NCI-H524 (cell line): ENCODE measurements at regions not wholly inside any gene's neighbourhood (a gene's known extent, or its start where the extent isn't known, plus 50 kb on each side); places are given as distances from the start of the nearest gene placed in this dataset.

Experiments used
- DNase-seq, 2 experiments: peaks; one replicate each; lab custom pipeline; 2025; lab: John Stamatoyannopoulos, UW

DNA sequence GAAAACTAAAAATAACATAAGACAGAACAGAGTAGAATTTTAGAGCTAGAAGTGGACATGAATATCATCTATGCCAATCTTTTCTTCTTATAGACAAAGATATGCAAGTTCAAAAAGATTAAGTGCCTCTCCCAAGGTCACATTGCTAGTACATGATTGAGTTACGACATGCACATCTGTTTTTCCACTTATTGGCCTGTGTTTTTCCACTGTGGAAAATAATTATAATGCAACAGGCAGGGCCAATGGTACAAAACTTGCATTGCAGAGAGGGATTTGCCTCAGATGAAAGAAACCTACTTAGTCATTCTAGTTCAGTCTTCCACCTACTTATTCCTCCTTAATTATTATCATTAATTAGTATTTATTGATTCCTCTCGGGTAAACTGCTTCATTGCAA is 407.8 kb upstream of the SGCD start:
- DNase-seq: peak in 1 of 2 experiments; percentile 29

DNA sequence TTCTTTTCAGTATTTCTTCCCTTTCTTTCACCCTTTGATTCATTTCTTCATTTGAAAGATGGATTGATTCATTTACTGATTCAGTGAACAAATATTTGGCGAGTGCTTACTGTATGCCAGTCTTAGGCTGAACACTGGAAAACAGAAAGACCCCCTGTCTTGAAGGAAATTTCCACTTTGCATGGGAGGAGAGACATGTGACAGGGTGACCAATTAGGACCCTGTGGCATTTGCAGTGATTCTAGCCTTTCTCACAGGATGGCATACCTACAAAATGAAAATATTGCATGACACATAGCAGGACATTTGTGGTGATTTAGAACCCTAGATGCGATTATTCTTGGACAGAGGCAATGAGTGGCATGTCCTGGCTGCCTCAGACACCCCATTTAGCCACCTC is 407.2 kb upstream of the SGCD start:
- no peak for DNase-seq

DNA sequence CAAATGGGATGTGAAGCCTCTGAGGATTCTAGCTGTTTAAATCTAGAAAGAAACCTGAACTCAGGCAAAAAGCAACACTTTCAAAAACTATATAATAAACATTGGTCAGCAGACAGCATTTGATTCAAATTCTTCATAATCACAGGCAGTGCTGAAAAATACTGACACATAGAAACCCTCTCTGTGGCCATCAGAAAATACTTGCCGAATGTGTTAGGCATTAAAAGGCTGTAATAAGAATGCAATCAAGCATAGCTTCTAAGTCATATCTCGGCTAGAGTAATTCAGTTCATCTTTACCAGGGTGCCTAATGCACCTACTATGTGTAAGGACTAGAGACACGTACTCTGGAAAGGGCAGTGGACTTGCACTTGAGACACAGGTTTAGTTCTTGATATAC is 405.3 kb upstream of the SGCD start:
- DNase-seq: no peak

DNA sequence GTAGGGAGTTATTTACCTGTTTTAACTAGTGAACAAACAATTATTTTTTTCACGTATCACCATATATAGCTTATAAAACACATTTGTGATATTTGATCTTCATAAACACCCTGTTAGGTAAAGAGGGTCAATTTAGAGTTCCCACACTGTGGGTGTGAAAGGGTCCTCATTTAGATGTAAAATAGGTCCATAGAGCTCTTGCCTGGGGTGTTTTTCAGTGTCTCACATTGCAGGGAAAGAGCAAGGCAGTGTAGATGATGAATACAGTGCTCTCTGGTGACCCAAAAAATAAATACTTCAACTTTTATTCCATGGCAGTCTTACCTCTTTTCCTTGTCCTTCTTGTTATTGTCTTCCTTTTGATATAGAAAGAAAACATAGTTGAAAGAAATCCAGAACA is 403.2 kb upstream of the SGCD start:
- DNase-seq: no peak

DNA sequence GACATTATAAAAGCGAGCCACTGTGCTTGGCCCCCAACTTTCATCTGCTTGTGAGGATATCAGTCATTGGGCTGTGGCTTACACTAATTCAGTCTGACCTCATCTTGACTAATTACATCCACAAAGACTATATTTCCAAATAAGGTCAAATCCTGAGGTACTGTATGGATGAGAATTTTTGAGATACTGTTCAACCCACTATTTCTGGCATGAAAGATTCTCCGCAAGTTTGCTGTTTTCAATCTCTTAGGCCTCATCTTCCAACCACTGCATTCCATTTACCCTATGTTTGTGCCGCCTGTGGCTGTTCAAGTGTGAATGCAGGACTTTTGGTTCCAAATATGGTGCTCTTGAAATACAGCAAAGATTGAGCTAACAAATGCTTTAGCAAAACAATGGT is 400.9 kb upstream of the SGCD start:
- no peak for DNase-seq

DNA sequence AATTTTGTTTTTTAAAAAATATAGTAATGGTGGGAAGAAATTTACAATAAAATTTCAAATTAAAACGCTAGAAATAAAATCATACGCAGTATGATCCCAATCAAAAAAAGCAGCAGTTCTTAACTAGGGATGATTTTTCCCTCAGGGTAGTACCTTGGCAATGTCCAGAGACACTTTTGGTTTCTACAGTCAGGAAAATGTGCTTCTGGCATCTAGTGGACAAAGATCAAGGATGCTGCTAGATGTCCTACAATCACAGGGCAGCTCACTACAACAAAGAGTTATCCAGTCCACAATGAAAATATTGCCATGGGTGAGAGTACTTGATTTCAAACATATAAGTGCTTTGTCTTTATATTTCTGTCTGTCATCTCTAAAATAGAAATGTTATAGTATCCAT is 400.2 kb upstream of the SGCD start:
- DNase-seq: no peak

DNA sequence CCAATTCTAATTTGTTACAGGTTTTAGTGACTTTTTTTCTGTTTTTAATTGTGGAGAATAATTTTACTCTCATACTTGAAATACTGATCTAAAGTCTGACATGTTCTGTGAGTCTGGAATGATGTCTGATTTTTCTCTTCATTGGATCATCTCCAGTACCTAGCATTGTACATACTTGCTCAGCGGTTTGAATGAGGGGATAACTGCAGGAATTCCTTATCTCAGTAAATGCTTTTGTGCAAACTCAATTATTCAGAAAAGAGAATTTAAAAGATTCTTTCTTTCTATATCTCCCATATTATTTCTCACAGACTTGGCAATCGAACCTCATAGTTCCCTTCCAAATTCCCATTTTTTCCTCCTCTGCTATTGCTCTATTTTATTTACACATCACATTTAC is 397.9 kb upstream of the SGCD start:
- DNase-seq: no peak

DNA sequence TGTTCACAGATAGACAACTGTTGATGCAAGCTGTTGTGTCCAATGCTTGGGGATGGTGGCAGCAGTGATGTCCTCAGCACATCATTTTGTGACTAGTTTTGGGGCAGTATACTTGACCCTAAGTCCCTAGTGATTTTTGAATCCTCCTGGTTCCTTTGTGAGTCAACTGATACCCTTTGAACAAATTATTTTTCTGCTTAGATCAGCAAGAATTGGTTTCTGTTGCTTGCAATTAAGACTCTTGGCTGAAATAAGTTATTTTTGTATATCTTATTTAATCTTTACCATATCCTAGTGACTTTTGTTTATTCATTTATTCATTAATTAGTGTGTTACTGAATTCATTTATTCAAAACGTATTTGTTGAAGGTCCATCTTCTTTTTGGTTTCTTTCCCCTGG is 392.0 kb upstream of the SGCD start:
- no peak for DNase-seq

DNA sequence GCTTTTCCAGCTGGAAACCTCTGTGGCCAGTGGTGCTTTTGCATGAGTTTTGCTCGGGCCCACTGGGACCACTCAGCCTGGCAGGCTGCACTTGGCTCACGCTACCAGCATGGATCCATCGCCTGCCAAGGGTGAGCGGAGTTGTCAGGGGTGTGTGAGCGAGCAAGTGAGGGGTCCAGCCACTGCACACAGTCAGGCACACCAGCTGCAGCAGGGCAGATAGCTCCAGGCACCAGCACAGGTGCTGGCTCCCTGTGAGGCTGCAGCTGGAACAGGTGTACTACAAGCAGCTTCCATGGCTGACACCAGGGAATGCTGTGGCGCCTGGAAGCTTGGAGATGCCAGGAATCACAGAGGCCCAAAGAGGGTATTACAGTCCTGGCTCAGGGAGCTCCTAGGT is 391.2 kb upstream of the SGCD start:
- DNase-seq: no peak

DNA sequence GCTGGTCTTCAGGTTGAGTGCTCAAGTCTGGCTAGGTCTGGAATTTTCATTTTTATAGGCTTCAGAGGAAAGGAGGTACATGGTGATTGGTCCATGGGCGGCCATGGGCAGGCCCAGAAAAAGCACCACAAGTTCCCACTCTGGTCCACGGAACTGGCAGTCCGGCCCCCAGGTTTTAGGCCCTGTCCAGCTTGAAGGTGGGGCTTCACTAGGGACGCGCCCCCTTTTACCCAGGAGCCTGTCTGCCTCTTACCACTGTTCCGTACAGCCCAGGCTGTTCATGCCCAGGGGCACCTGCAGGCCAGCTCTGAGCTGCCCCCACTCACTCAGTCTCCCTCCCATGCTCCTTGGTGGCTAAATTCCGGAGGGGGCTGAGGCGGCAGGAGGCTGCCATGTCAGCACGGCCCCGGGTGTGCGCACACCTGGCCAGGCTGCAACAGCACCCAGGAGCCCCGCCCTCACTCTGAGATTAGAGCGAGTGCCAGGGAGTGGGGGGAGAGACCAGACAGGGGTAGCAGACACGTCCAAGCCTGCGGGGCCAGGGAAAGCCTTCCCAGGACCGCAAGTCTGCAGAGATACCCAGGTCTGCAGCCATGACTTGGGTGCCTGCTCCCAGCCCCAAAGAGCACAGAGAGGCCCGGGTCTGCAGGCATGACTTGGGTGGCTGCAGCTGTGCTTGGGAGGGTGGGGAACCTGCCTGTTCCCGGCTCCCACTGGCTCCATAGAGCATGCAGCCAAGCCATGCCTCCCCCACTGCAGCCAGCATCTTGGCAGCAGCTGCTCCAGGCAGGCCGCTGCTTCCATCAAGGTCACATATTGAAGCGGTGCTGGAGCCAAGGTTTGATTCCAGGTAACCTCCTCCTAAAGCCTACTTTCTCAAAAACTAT is 390.2 kb upstream of the SGCD start:
- DNase-seq: peak in 1 of 2 experiments; percentile 56

DNA sequence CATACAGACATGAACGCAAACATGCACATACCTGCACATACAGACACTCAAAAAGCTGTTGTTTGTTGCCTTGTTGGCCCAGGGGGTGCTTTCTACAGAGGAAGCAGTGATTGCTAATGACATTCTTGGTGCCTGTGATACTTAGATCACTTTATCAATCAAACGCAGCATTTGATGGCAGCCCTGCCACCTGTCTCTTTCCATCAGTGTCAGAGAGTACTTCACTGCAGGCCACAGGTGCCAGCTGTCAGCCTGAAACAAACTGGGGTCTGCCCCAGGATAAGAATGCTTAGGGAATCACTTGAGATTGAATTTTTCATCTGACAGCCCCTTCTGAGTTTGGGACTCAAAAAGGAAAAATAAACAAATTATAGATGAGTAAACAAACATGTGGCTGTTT is 388.9 kb upstream of the SGCD start:
- DNase-seq: peak; percentile 10 to 88

DNA sequence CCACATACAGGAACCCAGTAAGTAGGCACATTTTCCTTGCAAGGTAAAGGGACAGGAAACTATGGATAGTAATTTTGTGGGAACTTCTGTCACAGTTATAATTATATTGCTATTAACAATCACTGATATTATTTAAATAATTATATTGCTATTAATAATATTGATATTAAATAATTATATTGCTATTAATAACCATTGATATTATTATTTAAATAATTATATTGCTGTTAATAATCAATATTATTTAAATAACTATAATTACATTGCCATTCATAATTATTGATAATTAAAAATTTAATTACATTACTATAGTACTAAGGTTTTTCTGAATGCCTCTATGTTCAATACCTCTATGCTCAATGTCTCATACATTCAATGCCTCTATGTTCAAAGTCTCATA is 385.6 kb upstream of the SGCD start:
- no peak for DNase-seq

DNA sequence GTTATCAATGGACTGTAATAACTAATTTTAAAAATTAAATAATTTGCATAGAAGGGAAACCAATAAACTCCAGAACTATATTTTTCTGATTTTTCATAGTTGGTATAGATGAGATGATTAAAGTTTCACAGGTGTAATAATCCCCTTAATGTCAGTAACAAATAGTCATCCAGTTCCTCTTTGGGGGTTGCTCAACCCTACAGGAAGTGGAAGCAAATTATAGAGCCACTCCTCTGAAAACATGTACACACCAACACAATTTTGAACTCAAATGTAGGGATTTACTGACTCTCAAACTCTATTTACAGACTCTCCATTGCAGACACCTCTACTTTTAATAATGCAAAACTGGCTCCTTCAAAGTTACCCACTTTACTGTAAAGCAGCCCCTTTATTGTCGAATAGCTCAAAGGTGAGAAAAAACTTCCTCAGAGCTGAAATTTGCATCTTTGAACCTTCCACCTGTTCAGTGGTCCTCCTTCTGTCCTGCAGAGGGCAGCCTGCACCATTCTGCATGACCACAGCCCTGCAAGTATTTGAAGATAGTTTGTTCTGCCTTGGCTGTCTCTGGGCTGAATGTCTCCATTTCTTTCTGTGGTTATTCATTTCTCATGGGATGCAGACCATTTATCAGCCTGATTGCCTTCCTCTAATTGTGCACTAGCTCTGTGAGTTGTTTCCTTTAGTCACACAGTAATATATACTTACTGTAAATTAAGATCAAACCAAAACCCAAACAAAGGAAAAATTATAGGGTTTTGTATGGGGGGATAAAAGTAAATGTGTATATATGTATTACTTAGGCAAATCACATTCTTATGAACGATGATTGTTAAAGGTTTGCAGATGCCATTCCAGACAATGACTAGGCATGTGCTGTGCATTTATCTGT is 383.2 kb upstream of the SGCD start:
- DNase-seq: peak; percentile 12 to 66

DNA sequence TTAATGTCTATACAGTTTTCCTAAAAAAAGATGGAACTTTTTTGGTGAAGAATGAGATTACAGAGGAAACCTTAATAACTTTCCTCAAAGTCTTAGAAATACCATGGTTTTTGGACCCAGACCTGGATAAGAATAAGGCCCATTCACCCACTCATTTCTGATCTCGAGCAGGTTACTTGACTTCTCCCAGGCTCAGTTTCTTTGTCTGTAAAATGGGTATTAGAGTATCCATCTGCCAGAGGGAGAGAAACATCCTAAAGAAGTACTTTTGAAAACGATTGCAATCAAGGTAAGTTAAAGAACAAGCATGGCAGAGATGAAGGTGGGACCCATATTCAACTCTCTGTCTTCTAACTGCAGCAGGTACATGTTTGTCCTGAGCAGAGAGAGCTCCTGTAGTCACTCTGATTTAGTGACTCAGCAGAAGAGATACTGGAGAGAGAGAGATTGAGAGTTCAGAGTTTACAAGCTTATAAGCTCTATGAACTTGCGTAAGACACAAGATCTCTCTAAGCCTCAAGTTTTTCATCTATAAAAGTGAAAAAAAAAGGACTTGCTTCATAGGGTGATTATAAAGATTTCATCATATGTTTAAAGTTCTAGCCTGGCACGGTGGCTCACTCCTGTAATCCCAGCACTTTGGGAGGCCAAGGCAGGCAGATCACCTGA is 379.4 kb upstream of the SGCD start:
- DNase-seq: no peak

DNA sequence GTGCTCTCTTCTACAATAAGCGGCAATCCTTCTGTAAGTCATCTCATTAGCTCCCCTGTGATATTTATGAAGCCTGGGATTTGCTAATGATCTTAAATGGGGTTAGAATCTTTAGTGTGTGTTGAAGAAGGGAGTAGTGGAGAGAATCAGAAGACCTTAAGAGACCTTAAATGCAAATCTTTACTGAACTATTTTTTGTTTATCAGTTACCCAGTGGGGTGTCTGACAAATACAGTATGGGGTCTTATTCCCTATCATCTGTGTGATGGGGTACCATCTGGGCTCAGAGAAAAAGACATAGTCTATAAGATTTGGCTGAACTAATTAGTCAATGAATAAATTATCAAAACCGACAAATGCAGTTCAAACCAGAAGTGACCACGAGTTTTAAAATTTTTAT is 378.4 kb upstream of the SGCD start:
- no peak for DNase-seq

DNA sequence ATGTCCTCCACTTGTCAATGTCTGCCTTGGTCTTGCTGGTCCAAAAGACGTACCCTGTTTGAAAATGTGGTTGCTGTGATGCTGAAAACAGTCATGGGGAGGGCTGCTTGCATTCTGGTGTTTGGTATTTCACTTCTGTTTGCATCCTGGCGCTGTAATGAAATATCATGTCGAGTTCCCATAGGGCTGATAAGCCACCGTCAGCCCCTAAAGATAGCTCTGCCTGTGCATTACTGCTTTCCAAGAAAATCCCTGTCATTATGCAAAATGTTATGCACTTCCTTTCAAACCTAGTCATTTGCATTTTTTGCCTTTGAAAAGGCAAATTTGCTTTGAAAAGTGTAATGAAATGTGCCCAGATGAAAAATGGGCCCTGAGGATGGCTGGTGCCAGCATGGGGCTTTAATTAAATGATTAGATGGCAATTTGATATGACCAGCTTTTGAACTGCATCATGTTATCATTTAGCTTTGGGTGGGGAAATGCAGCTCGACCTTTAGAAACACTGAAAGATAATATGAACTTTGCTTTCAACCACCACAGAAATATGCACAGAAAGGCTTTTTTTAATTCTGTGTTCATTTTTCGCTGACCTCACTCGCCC is 374.4 kb upstream of the SGCD start:
- DNase-seq: no peak

DNA sequence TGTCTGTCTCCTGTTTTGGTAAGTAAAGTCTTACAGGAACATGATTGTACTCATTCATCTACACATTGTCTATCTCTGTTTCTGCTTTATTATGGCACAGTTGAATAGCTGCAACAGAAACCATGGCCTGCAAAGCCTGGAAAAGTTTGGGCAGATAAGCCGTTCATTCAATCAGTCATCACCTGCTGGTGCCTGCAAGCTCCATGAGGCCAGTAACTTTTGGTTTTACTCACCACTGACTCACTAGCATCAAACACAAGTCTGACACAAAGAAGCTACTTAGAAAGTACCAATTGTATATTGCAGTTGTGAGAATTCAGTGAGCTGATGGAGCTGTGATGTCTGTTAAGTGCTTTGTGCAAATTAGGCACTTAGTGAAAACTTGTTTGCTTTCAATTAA is 373.6 kb upstream of the SGCD start:
- no peak for DNase-seq

DNA sequence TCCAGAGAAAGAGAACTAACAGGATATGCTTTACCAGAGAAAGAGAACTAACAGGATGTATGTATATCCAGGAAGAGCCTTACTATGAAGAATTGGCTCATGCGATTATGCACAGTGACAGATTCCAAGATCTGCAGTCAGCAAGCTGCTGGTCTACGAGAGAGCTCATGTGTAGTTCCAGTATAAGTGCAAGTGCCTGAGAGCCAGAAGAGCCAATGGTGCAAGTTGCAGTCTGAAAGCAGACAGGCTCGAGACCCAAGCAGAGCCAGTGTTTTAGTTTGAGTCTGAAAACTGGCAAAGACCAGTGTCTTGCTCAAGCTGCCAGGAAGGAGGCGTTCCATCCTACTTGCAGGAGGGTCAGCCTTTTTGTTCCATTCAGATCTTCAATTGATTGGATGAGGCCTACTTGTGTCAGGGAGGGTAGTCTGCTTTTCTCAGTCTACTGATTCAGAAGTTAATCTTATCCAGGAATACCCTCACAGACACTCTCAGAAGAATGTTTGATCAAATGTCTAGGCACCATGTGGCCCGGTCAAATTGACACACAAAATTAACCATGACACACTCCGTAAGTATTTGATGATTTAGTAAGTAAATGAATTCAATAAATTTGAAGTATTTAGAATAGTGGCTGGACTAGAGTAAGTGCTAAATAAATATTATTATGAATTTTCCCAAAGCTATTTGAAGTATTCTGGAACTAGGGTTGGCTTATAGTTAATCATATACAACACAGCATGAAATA is 372.1 kb upstream of the SGCD start:
- DNase-seq: no peak

DNA sequence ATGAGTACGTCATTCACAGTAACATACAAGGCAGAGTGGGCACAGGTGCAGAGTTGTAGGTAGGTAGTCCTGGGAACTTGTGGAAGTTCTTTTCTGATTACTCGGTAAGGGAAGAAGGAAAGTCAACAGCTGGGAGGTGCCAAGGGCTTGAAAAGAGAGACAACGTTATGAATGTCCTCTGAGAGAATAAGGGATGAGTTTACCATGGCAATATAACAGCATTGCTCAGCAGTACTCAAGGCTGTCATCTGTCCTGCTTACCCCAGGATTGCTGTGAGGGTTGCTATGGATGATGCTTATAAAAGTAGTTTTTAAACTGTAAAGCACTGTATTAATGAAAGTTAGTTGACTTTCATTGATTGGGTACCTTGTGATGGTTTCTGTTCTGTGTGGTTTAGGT is 369.1 kb upstream of the SGCD start:
- no peak for DNase-seq

DNA sequence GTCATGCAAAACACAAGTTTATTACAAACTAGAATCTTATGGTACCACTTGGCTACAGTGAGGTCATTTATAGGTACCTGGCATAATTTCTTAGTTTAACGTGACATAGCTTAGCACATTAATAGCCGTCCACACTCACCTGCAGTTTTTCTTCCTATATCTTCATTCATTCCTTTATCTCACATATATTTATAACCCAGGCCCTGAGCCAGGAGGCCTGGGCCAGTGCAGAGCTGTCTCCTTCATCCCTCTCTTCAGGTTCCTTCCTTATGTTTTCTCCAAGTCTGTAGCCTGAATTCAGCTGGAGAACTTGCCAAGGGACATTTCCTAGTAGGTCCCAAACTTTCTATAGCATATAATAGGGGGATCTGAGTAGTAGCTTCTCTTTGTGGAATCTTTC is 367.9 kb upstream of the SGCD start:
- no peak for DNase-seq

DNA sequence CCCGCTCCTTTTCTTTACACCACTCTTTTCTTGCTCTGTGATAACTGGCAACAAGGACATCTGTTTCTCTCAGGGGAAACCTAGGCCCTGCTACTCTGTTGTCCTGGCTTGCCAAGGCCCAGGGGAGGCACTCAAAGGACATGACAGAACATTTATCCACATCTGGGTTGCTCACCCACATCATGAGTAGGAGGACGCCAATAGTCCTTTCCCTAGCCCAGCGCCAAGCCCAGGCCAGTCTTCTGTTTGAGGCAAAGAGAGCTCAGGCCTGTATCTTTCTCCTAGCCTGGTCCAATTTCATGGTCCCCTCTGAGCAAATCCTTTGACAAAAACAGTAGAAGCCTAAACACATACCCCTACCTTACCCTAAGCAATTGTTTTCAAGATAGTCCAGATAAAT is 366.8 kb upstream of the SGCD start:
- no peak for DNase-seq

DNA sequence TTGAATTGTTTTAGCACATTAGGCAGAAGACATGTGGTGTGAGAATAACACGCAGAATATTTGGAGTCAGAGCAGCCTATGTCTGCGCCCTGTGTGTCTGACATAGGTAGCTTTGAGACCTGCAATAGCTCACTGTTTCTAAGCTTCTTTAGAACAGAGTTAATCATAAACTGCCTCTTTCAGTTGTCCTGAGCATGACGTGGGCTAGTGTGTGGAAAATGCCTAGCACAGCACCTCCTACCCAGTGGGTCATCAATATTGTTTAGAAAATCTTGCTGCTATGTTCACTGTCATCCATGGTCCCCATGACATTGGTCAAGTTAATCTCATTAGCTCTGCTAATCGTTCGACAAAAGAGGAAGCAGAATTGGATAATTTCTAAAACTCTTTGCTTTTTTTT is 357.4 kb upstream of the SGCD start:
- no peak for DNase-seq
